A549 (cell line): ENCODE measurements at regions not wholly inside any gene's neighbourhood (a gene's known extent, or its start where the extent isn't known, plus 50 kb on each side); places are given as distances from the start of the nearest gene placed in this dataset.

Experiments used
- GATA3 ChIP-seq: IDR thresholded peaks from 2 replicates; pipeline ENCODE4 v1.6.1; 2012; ENCODE audit warnings: borderline replicate concordance
- JUNB ChIP-seq: fragments of >200 bp; sonication (Bioruptor Twin); formaldehyde crosslinking; IDR thresholded peaks from 2 replicates; pipeline ENCODE4 v1.6.1; 2016
- KDM1A ChIP-seq: fragments of 200-600 bp; sonication (generic); IDR thresholded peaks from 2 replicates; pipeline ENCODE4 v1.6.1; 2016; ENCODE audit warnings: low read depth, mild to moderate bottlenecking
- MYC ChIP-seq: IDR thresholded peaks from 2 replicates; pipeline ENCODE4 v1.6.1; 2012; ENCODE audit warnings: mild to moderate bottlenecking, inconsistent platforms, low read length, improper control_type of control experiment, borderline replicate concordance
- POLR2A ChIP-seq: IDR thresholded peaks from 2 replicates; pipeline ENCODE4 v1.6.1; 2012; ENCODE audit warnings: mild to moderate bottlenecking, low read length
- RFX5 ChIP-seq: fragments of 450-650 bp; IDR thresholded peaks from 2 replicates; pipeline ENCODE4 v1.7.1; 2014; ENCODE audit warnings: antibody characterized with exemption, mild to moderate bottlenecking, moderate library complexity
- RNF2 ChIP-seq: fragments of 200-600 bp; sonication (generic); IDR thresholded peaks from 2 replicates; pipeline ENCODE4 v1.6.1; 2016; ENCODE audit warnings: low read depth, mild to moderate bottlenecking, antibody characterized with exemption, moderate library complexity, borderline replicate concordance
- TF ChIP-seq, protein P1 (sequence below): IDR thresholded peaks from 2 replicates; pipeline ENCODE4 v1.6.1; 2012
- TF ChIP-seq, protein P2 (sequence below): fragments of 150-350 bp; IDR thresholded peaks from 2 replicates; pipeline ENCODE4 v1.6.1; 2014; ENCODE audit warnings: low read depth, mild to moderate bottlenecking, low read length
- TF ChIP-seq, protein P3 (sequence below): fragments of >200 bp; sonication (Bioruptor Twin); formaldehyde crosslinking; IDR thresholded peaks from 3 replicates; pipeline ENCODE4 v1.5.1; 2016

DNA sequence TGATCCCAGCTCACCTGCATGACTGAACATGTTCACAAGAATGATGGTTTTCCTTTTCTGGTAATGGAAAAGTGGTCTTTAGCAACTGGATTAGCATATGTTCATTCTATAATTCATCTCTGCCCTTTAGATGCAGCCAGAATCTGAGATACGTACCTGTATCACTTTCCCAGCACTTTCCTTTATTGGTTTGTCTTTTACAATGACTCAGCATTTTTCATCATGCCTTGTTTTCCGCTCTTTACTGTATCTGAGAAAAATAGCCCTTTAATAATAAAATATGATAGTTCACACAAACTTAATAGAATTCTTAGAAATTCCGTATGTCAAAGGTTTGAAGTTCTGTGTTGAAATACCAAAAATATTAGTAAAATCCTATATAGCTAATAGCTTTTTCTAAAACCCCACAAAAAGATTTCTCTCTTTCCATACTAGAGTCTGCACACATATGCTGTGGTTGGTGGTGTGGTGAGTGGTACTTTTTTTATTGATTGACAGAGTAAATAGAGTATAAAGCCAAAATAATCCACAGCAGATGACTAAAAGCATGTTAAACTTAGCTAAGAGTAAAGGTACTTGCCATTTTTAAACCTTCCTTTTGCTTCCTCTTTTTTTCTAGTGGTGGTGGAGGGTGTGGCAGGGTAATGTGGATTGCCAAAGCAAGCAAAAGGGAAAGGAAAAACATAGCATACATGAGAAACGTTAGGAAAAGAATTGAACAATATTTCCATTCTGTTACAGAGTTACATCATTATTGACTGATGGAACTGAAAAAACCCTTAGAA lies 328.9 kb upstream of the RBMS3 start:
- TF ChIP-seq KDM1A: no peak
- TF ChIP-seq, protein P1, sequence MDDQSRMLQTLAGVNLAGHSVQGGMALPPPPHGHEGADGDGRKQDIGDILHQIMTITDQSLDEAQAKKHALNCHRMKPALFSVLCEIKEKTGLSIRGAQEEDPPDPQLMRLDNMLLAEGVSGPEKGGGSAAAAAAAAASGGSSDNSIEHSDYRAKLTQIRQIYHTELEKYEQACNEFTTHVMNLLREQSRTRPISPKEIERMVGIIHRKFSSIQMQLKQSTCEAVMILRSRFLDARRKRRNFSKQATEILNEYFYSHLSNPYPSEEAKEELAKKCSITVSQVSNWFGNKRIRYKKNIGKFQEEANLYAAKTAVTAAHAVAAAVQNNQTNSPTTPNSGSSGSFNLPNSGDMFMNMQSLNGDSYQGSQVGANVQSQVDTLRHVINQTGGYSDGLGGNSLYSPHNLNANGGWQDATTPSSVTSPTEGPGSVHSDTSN: no peak
- no peak for TF ChIP-seq RFX5
- TF ChIP-seq, protein P2, sequence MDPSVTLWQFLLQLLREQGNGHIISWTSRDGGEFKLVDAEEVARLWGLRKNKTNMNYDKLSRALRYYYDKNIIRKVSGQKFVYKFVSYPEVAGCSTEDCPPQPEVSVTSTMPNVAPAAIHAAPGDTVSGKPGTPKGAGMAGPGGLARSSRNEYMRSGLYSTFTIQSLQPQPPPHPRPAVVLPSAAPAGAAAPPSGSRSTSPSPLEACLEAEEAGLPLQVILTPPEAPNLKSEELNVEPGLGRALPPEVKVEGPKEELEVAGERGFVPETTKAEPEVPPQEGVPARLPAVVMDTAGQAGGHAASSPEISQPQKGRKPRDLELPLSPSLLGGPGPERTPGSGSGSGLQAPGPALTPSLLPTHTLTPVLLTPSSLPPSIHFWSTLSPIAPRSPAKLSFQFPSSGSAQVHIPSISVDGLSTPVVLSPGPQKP: no peak
- TF ChIP-seq, protein P3, sequence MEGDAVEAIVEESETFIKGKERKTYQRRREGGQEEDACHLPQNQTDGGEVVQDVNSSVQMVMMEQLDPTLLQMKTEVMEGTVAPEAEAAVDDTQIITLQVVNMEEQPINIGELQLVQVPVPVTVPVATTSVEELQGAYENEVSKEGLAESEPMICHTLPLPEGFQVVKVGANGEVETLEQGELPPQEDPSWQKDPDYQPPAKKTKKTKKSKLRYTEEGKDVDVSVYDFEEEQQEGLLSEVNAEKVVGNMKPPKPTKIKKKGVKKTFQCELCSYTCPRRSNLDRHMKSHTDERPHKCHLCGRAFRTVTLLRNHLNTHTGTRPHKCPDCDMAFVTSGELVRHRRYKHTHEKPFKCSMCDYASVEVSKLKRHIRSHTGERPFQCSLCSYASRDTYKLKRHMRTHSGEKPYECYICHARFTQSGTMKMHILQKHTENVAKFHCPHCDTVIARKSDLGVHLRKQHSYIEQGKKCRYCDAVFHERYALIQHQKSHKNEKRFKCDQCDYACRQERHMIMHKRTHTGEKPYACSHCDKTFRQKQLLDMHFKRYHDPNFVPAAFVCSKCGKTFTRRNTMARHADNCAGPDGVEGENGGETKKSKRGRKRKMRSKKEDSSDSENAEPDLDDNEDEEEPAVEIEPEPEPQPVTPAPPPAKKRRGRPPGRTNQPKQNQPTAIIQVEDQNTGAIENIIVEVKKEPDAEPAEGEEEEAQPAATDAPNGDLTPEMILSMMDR: no peak
- no peak for TF ChIP-seq POLR2A
- TF ChIP-seq RNF2: no peak
- no peak for TF ChIP-seq GATA3
- no peak for TF ChIP-seq MYC
- TF ChIP-seq JUNB: no peak
